ENCODE measurements at regions not wholly inside any gene's neighbourhood (a gene's known extent, or its start where the extent isn't known, plus 50 kb on each side); places are given as distances from the start of the nearest gene placed in this dataset.

DNA sequence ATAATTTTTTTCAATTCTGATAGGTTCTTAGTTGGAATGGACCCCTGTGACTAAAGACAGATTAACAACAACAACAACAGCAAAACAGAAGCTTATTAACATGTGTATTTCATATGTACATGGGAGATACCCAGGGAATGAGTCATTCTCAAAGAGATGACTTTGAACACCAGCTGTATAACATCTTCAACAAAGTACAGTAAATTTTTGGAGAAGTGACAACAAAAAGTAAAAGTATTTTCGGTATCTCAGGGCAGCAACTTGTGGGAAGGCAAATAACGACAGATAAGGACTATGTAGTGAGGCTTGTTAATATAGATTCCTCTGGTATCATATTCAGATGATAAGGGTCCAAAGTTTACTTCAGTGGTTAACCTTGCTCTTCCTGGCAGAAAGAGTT lies 573.4 kb upstream of the RAG2 start:
- Histone ChIP-seq H4K91ac (ENCODE audit: insufficient read length, low read depth, low read length) (no peak overlapping the region), H3K23me2 (ENCODE audit: insufficient read length, low read depth, low read length, poor library complexity, severe bottlenecking) (no peaks in the 10 kb centered on the region), H2AK5ac (ENCODE audit: insufficient read length, low read length) (no peak overlapping the region), H3K27ac (ENCODE audit: insufficient read length, low read depth, low read length) (no peak overlapping the region), H3K56ac (ENCODE audit: insufficient read length, low read depth, low read length) (no peak overlapping the region), H2BK120ac (ENCODE audit: low read depth, low read length, poor library complexity, severe bottlenecking) (no peak overlapping the region), H3K9ac (ENCODE audit: extremely low read depth, insufficient read length, low read length) (no peak overlapping the region), H2BK12ac (ENCODE audit: insufficient read length, low read depth, low read length) (no peak overlapping the region), H3K23ac (ENCODE audit: insufficient read length, low read depth, low read length) (no peak overlapping the region), H2AFZ (ENCODE audit: low read length) (no peak overlapping the region), H2BK15ac (ENCODE audit: low read depth, low read length) (no peak overlapping the region), H4K5ac (ENCODE audit: insufficient read length, low read depth, low read length) (no peak overlapping the region), H3K18ac (ENCODE audit: insufficient read length, low read depth, low read length) (no peak overlapping the region), H2BK5ac (ENCODE audit: insufficient read length, low read length) (no peak overlapping the region), H4K8ac (replicated peaks; ENCODE audit: insufficient read length, low read depth, low read length) (no peak overlapping the region), H2BK20ac (ENCODE audit: low read depth, low read length, poor library complexity, severe bottlenecking) (no peak overlapping the region), H3T11ph (ENCODE audit: low read length) (no peak overlapping the region), H3K14ac (ENCODE audit: insufficient read depth, low read length) (no peak overlapping the region), H4K20me1 (ENCODE audit: control insufficient read depth, insufficient read depth, insufficient read length) (no peaks in the 10 kb centered on the region), H3K4ac (ENCODE audit: low read depth, low read length) (no peak overlapping the region), H3K27me3 (ENCODE audit: insufficient read depth, low read length) (no peaks in the 10 kb centered on the region), H3K4me2 (ENCODE audit: insufficient read depth, insufficient read length, low read length) (no peak overlapping the region), H3K79me1 (ENCODE audit: insufficient read depth, low read depth, low read length, poor library complexity, severe bottlenecking) (no peaks in the 10 kb centered on the region), H3K9me3 (ENCODE audit: control insufficient read depth, low read depth, low read length) (no peaks in the 10 kb centered on the region), H3K4me1 (ENCODE audit: insufficient read depth, low read length) (peaks cover 2% of the 10 kb centered on the region), H3K79me2 (ENCODE audit: insufficient read depth, low read length) (no peaks in the 10 kb centered on the region)
- TF ChIP-seq, protein P1, sequence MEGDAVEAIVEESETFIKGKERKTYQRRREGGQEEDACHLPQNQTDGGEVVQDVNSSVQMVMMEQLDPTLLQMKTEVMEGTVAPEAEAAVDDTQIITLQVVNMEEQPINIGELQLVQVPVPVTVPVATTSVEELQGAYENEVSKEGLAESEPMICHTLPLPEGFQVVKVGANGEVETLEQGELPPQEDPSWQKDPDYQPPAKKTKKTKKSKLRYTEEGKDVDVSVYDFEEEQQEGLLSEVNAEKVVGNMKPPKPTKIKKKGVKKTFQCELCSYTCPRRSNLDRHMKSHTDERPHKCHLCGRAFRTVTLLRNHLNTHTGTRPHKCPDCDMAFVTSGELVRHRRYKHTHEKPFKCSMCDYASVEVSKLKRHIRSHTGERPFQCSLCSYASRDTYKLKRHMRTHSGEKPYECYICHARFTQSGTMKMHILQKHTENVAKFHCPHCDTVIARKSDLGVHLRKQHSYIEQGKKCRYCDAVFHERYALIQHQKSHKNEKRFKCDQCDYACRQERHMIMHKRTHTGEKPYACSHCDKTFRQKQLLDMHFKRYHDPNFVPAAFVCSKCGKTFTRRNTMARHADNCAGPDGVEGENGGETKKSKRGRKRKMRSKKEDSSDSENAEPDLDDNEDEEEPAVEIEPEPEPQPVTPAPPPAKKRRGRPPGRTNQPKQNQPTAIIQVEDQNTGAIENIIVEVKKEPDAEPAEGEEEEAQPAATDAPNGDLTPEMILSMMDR (conservative IDR thresholded peaks at IDR 0.05) = no peak
- H3K4me3 Mint-ChIP-seq = no peak overlapping the region
- H3K36me3 Mint-ChIP-seq (ENCODE audit: insufficient read depth in 1 of 3, low read depth in 3 of 3) = no peaks in the 10 kb centered on the region
- no peaks in the 10 kb centered on the region for H3K27me3 Mint-ChIP-seq (ENCODE audit: low read depth)
- peaks cover 5 to 6% of the 10 kb centered on the region in 2 experiments; a peak in 3 of 5 replicates for H3K9me3 Mint-ChIP-seq
- H3K27ac Mint-ChIP-seq = no peak overlapping the region
- whole genome bisulfite sequencing (ENCODE audit: extremely low coverage, insufficient read length, low lambda C conversion rate) = no CpG with 5 or more reads among the region's 2 CpGs
- no peak for DNase-seq
- H3K4me1 Mint-ChIP-seq = peaks cover 15 to 17% of the 10 kb centered on the region in 2 experiments
